K562 (cell line): ENCODE measurements at regions not wholly inside any gene's neighbourhood (a gene's known extent, or its start where the extent isn't known, plus 50 kb on each side); places are given as distances from the start of the nearest gene placed in this dataset.

Source experiments
- ELF4 ChIP-seq: fragments of 450-650 bp; formaldehyde crosslinking; IDR thresholded peaks from 2 replicates; pipeline ENCODE4 v1.4.0; 2022; ENCODE audit warnings: missing genetic modification characterization
- MED1 ChIP-seq: sonication (generic); formaldehyde crosslinking; IDR thresholded peaks from 2 replicates; pipeline ENCODE4 v1.8.1; 2023; ENCODE audit warnings: missing genetic modification reagents, borderline replicate concordance
- NUFIP1 ChIP-seq: fragments of 450-650 bp; IDR thresholded peaks from 2 replicates; pipeline ENCODE4 v1.6.1; 2018; ENCODE audit not compliant: partially characterized antibody
- POLR3G ChIP-seq: IDR thresholded peaks from 2 replicates; pipeline ENCODE4 v1.6.1; 2011; ENCODE audit not compliant: insufficient read length, insufficient replicate concordance; ENCODE audit errors: extremely low read depth
- SAP30 ChIP-seq: fragments of 200-600 bp; sonication (generic); IDR thresholded peaks from 2 replicates; pipeline ENCODE4 v1.6.1; 2012; ENCODE audit warnings: borderline replicate concordance, low read depth, mild to moderate bottlenecking, moderate library complexity, low read length, control low read depth, inconsistent platforms; ENCODE audit not compliant: insufficient read depth, poor library complexity, severe bottlenecking
- ZNF76 ChIP-seq: fragments of 250-450 bp; sonication (Bioruptor Pico); IDR thresholded peaks from 2 replicates; pipeline ENCODE4 v1.4.0; 2020; ENCODE audit warnings: mild to moderate bottlenecking, moderate library complexity, borderline replicate concordance
- TF ChIP-seq, protein P1 (sequence below): fragments of 450-650 bp; IDR thresholded peaks from 2 replicates; pipeline ENCODE4 v1.6.1; 2016; ENCODE audit warnings: mild to moderate bottlenecking

DNA sequence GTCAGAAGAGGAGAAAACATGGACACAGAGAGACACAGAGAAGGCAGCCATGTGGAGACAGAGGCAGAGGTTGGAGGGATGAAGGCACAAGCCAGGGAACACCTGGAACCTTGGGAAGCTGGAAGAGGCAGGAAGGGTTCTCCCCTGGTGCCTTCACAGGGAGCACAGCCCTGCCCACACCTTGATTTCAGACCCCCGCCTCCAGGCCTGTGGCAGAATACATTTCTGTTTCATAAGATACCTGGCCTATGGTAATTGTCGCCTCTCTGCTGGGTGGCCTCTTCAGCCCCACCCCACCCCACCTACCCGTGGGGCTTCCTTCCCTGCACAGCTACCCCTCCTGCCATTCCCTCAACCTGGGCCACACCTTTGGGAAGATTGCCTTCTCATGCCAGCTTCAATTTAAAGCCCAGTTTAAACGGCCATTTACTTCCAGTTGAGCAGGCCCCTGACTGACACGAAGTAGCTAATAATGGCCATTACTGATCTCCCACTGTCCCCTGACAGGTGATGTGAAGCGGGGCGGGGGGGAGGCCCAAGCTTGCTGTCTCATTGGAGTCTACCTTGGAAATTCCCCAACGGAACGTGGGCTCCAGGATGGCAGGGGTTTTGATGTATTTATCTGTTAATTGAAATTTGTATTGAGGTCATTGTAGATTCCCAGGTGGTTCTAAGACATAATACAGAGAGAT is 291.7 kb upstream of the FOXF1 start (continued):
- TF ChIP-seq, protein P1, sequence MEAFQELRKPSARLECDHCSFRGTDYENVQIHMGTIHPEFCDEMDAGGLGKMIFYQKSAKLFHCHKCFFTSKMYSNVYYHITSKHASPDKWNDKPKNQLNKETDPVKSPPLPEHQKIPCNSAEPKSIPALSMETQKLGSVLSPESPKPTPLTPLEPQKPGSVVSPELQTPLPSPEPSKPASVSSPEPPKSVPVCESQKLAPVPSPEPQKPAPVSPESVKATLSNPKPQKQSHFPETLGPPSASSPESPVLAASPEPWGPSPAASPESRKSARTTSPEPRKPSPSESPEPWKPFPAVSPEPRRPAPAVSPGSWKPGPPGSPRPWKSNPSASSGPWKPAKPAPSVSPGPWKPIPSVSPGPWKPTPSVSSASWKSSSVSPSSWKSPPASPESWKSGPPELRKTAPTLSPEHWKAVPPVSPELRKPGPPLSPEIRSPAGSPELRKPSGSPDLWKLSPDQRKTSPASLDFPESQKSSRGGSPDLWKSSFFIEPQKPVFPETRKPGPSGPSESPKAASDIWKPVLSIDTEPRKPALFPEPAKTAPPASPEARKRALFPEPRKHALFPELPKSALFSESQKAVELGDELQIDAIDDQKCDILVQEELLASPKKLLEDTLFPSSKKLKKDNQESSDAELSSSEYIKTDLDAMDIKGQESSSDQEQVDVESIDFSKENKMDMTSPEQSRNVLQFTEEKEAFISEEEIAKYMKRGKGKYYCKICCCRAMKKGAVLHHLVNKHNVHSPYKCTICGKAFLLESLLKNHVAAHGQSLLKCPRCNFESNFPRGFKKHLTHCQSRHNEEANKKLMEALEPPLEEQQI, result no peak
- no peak for TF ChIP-seq SAP30
- no peak for TF ChIP-seq ELF4 (CRISPR knock-in tag)
- TF ChIP-seq NUFIP1, result no peak
- no peak for TF ChIP-seq ZNF76 (CRISPR knock-in tag)
- TF ChIP-seq MED1 (CRISPR knock-in tag), result no peak
- no peak for TF ChIP-seq POLR3G
